Sigmoid colon (tissue), 6 donors: ENCODE measurements at regions not wholly inside any gene's neighbourhood (a gene's known extent, or its start where the extent isn't known, plus 50 kb on each side); places are given as distances from the start of the nearest gene placed in this dataset.
"Not testable (repeated sequence)": the region's sequence is repeated elsewhere in the genome, so short reads cannot be mapped to it uniquely, and the experiment has no call there.

Experiments
- DNase-seq: peaks from one replicate; pipeline ENCODE4 v3.0.0-alpha.2; 2019
- H3K27ac ChIP-seq, 4 donors: fragments of 200-600 bp; sonication (generic); one replicate each; pipeline ENCODE4 v1.5.1; 2016 to 2019; ENCODE audit warnings: mild to moderate bottlenecking in 1 of 4
- H3K27me3 ChIP-seq, 3 donors: fragments of 200-600 bp; sonication (generic); one replicate each; pipeline ENCODE4 v1.5.1; 2019; ENCODE audit warnings: mild to moderate bottlenecking in 1 of 3
- H3K36me3 ChIP-seq, 4 donors: fragments of 200-600 bp; sonication (generic); one replicate each; pipeline ENCODE4 v1.5.1; 2016 to 2019
- H3K4me1 ChIP-seq, 4 donors: fragments of 200-600 bp; sonication (generic); one replicate each; pipeline ENCODE4 v1.5.1; 2017 to 2019
- H3K4me3 ChIP-seq, 4 donors: fragments of 200-600 bp; sonication (generic); one replicate each; pipeline ENCODE4 v1.5.1; 2017 to 2019; ENCODE audit warnings: mild to moderate bottlenecking in 2 of 4, moderate library complexity in 1 of 4
- H3K9me3 ChIP-seq, 4 donors: fragments of 200-600 bp in 3 of 4; sonication (generic) in 3 of 4; one replicate each; pipeline versions ENCODE4 v1.5.1 to v1.6.1; 2013 to 2019
- EP300 ChIP-seq, 4 donors: sonication (generic); formaldehyde crosslinking; IDR thresholded peaks; one replicate each; pipeline ENCODE4 v1.6.1; 2017; ENCODE audit warnings: antibody characterized with exemption in 4 of 4
- POLR2A ChIP-seq, 2 donors: fragments of 450-650 bp; IDR thresholded peaks; one replicate each; pipeline ENCODE4 v1.6.1; 2016; ENCODE audit warnings: antibody characterized with exemption in 2 of 2, mild to moderate bottlenecking in 2 of 2, moderate library complexity in 2 of 2
- POLR2AphosphoS5 ChIP-seq, 4 donors: sonication (generic); formaldehyde crosslinking; IDR thresholded peaks; one replicate each; pipeline ENCODE4 v1.6.1; 2017; ENCODE audit warnings: antibody characterized with exemption in 4 of 4
- WGBS, 2 donors: extraction: QIAGEN DNeasy Blood & Tissue Kit; methylation state at CpG; one replicate each; pipeline ENCODE4 v1.1.7; 2013; 5-methylcytosine and 5-hydroxymethylcytosine counted together
- intact Hi-C: fragments of 100-400 bp; cut with DNase I; formaldehyde crosslinking; loops from one replicate; pipeline ENCODE4 v1.15.1; 2023
- TF ChIP-seq, protein P1 (sequence below), 4 experiments: fragments of 450-650 bp in 3 of 4; fragments of 200-600 bp in 1 of 4; IDR thresholded peaks; one replicate each; pipeline ENCODE4 v1.5.1; 2016 to 2019; ENCODE audit warnings: antibody characterized with exemption in 4 of 4, mild to moderate bottlenecking in 3 of 4, moderate library complexity in 2 of 4
- donor health status: healthy with polysubstance abuse.
- donor health status: healthy.

DNA sequence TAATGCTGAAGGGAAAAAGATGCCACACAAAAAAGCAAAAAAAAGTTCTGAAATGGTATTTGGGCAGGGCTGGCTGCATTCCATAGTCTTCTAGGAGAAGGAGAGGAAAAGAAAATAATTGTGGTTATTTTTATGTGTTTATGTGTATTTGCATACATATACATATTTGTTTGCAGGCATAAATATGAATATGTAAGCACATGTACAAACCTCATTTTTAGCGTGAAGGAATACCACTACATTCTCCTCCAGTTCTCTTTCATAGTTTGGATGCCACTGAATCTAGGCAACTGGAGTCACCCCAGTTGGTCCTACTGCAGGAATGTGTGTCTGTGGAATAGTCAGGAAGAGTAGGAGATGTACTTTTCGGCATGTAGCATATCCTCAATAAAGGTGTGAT, 181.1 kb downstream of the YTHDC2 start:
- TF ChIP-seq POLR2A (IDR thresholded peaks at IDR 0.05) = no peak
- TF ChIP-seq, protein P1, sequence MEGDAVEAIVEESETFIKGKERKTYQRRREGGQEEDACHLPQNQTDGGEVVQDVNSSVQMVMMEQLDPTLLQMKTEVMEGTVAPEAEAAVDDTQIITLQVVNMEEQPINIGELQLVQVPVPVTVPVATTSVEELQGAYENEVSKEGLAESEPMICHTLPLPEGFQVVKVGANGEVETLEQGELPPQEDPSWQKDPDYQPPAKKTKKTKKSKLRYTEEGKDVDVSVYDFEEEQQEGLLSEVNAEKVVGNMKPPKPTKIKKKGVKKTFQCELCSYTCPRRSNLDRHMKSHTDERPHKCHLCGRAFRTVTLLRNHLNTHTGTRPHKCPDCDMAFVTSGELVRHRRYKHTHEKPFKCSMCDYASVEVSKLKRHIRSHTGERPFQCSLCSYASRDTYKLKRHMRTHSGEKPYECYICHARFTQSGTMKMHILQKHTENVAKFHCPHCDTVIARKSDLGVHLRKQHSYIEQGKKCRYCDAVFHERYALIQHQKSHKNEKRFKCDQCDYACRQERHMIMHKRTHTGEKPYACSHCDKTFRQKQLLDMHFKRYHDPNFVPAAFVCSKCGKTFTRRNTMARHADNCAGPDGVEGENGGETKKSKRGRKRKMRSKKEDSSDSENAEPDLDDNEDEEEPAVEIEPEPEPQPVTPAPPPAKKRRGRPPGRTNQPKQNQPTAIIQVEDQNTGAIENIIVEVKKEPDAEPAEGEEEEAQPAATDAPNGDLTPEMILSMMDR (IDR thresholded peaks at IDR 0.05) = no peak
- TF ChIP-seq POLR2AphosphoS5 (IDR thresholded peaks at IDR 0.05) = no peak
- no peak for TF ChIP-seq EP300 (IDR thresholded peaks at IDR 0.05)
- intact Hi-C loops = no loop called here
- H3K9me3 ChIP-seq = no peaks in the 10 kb centered on the region
- H3K27me3 ChIP-seq = peaks cover 0 to 22% (median 0%) of the 10 kb centered on the region in 3 donors
- no peak overlapping the region for H3K27ac ChIP-seq
- WGBS, 2 donors = 87 to 93% methylated on average over 2 of the region's 2 CpGs
- H3K4me3 ChIP-seq = no peak overlapping the region
- no peaks in the 10 kb centered on the region for H3K36me3 ChIP-seq
- H3K4me1 ChIP-seq = peaks cover 0 to 5% (median 0%) of the 10 kb centered on the region in 4 donors
- DNase-seq = no peak

DNA sequence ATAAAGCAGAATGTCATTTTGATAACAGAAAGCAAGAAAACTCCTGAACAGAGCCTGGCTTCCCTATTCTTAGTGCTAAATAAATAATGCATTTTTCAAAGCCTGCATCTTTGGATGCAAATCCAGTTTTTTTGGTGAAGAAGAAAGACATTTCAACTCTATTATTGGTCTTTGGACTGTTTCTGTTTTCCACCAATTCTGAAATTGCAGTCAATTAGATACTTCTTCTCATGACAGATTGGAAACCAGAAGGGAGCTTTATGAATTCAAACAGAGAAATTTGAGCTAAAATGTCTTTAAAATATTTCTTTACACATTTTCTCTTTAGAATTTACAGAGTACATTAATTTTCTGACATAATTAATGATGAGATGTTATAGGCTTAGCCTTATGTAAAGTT, 189.8 kb downstream of the YTHDC2 start:
- intact Hi-C loops = no loop called here
- Histone ChIP-seq H3K9me3 (peaks cover 0 to 10% (median 2%) of the 10 kb centered on the region in 4 donors), H3K27me3 (peaks cover 0 to 4% (median 0%) of the 10 kb centered on the region in 3 donors), H3K27ac (no peak overlapping the region), H3K4me3 (no peak overlapping the region), H3K36me3 (no peaks in the 10 kb centered on the region), H3K4me1 (no peaks in the 10 kb centered on the region)
- no peak for DNase-seq
- no peak for TF ChIP-seq EP300 (IDR thresholded peaks at IDR 0.05)
- TF ChIP-seq POLR2AphosphoS5 (IDR thresholded peaks at IDR 0.05) = no peak
- no peak for TF ChIP-seq POLR2A (IDR thresholded peaks at IDR 0.05)
- TF ChIP-seq, protein P1 (IDR thresholded peaks at IDR 0.05) = no peak

DNA sequence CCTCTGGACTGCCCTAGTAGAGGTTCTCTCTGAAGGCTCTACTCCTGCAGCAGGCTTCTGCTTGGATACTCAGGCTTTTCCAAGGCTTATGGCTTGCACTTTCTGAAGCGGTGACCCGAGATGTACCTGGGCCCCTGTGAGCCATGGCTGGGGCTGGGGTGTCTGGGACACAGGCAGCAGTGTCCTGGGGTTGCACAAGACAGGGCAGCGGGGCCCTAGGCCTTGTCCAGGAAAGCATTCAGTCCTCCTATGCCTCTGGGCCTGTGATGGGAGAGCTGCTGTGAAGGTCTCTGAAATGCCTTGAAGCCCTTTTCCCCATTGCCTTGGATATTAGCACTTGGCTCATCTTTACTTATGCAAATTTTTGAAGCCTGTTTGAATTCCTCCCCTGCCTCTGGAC, 192.2 kb downstream of the YTHDC2 start:
- intact Hi-C loops = no loop called here
- 83 to 85% methylated on average over 3 of the region's 3 CpGs for WGBS, 2 donors
- H3K4me1 ChIP-seq = no peaks in the 10 kb centered on the region

DNA sequence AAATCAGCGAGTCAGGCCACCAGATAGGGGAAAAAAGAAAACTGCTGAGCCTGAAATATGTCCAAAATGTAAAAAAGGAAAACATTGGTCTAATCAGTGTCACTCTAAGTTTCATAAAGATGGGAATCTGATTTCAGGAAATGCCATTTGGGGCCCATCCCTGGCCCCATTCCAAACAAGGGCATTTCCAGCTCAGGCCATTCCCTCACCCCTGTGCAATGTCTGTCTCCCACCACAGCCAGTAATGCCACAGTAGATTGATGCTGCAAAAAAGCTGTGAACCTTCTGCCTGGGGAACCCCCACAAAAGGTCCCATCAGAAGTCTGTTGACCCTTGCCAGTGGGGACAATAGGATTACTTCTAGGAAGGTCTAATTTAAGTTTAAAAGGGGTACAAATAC, 199.6 kb downstream of the YTHDC2 start:
- Histone ChIP-seq H3K4me3 (no peak overlapping the region), H3K27ac (no peak overlapping the region), H3K27me3 (no peaks in the 10 kb centered on the region), H3K4me1 (no peaks in the 10 kb centered on the region), H3K9me3 (peaks cover 0 to 3% (median 0%) of the 10 kb centered on the region in 4 donors), H3K36me3 (no peaks in the 10 kb centered on the region)
- TF ChIP-seq, protein P1 (IDR thresholded peaks at IDR 0.05) = no peak
- no peak for TF ChIP-seq EP300 (IDR thresholded peaks at IDR 0.05)
- TF ChIP-seq POLR2AphosphoS5 (IDR thresholded peaks at IDR 0.05) = no peak
- no peak for TF ChIP-seq POLR2A (IDR thresholded peaks at IDR 0.05)
- 69 to 76% methylated on average over 1 of the region's 1 CpG for WGBS, 2 donors
- intact Hi-C loops = no loop called here
- DNase-seq = no peak

More for the DNA sequence above, 192.2 kb downstream of the YTHDC2 start:
- no peak for DNase-seq
- H3K27me3 ChIP-seq = peaks cover 0 to 4% (median 0%) of the 10 kb centered on the region in 3 donors
- no peaks in the 10 kb centered on the region for H3K36me3 ChIP-seq
- TF ChIP-seq POLR2A (IDR thresholded peaks at IDR 0.05) (no peak), POLR2AphosphoS5 (IDR thresholded peaks at IDR 0.05) (no peak), EP300 (IDR thresholded peaks at IDR 0.05) (no peak)
- TF ChIP-seq, protein P1 (IDR thresholded peaks at IDR 0.05) = no peak
- no peak overlapping the region for H3K27ac ChIP-seq
- no peak overlapping the region for H3K4me3 ChIP-seq
- peaks cover 0 to 10% (median 2%) of the 10 kb centered on the region in 4 donors for H3K9me3 ChIP-seq

DNA sequence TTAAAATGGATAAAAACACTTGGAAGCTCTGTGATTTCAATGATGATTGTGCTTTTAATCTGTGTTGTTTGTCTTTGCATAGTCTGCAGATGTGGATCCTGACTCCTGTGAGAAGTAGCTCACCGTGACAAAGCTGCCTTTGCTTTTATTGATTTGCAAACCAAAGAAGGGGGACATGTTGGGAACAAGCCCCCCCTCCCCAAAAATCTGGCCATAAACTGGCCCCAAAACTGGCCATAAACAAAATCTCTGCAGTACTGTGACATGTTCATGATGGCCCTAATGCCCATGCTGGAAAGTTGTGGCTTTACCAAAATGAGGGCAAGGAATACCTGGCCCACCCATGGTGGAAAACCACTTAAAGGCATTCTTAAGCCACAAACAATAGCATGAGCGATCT, 202.4 kb downstream of the YTHDC2 start:
- H3K27me3 ChIP-seq, H3K27ac ChIP-seq, H3K4me3 ChIP-seq, H3K36me3 ChIP-seq, DNase-seq, intact Hi-C loops, H3K9me3 ChIP-seq, H3K4me1 ChIP-seq: not testable (repeated sequence)
- 75 to 82% methylated on average over 2 of the region's 2 CpGs for WGBS, 2 donors
